ENCODE measurements at regions not wholly inside any gene's neighbourhood (a gene's known extent, or its start where the extent isn't known, plus 50 kb on each side); places are given as distances from the start of the nearest gene placed in this dataset.
"Not testable (repeated sequence)": the region's sequence is repeated elsewhere in the genome, so short reads cannot be mapped to it uniquely, and the experiment has no call there.

- DNase-seq = no peak
Measured at GRCh38 chr19:28331596-28331995, 881.4 kb downstream of the UQCRFS1 start.

DNA sequence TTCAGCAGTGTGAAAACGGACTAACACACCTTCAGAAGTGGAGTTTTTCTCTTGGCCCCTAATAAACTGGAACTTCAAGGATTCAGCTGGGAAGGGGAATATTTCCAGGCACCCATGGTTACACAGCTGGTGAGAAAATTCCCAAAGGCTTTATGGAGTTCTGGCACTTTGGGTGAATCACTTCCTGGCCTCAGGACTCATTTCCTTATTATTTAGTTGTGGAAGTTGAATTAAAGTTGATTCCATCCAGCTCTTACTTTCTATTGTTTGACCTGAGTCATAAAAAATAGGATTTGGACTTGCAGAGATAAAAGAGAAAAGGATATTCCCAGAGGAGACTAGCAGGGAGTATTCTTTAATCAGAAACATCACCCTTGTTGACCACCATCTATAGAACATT is 882.1 kb downstream of the UQCRFS1 start:
- DNase-seq = no peak

- DNase-seq = no peak
Measured at GRCh38 chr19:28329429-28329828, 883.5 kb downstream of the UQCRFS1 start.

DNA sequence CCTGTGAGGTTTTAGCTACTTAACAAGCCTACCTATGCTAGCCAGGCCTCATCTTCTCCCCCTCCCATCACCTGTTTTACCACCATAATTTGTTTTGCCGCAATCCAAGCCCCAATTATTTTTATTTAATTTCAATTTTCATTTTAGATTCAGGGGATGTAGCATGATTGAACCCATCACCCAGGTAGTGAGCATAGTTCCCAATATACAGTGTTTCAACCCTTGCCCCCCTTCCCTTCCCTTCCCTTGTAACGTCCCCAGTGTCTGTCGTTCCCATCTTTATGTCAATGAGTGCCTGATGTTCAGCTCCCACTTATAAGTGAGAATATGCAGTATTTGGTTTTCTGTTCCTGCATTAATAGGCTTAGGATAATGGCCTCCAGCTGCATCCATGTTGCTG is 885.0 kb downstream of the UQCRFS1 start:
- DNase-seq = no peak

- no peak for DNase-seq
Measured at GRCh38 chr19:28326746-28327145, 886.2 kb downstream of the UQCRFS1 start.

DNA sequence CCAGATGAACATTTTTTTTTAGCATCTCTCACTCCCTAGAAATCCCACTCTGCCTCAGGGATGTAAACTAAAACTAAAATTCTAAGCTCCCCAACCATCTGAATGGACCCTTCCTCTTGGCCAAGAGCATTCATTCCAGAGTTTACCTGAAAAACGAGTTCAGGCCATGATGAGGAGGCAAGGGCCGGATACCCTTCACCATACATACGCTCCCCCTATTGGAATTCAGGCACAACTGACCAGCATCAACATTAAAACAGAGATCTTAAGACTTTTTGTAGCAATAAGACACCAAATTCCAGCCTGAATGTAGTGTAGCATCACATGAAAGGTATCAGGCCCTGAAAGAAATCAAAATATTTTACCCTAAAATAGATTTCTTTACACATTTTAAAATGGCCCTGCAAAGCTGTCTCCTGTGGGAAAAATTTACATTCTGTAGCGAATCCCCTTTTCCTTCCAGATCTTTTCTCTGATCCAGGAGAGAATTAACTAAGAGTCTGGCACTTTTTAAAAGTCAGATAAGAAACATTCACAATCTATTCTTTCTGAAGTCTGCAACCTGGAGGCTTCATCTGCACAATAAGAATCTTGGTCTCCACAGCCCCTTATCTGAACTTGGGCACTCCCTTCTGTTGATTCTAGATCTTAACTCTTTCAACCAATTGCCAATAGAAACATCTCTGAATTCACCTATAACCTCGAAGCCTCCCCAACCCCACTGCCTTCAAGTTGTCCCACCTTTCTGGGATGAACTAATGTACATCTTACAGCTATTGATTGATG is 888.5 kb downstream of the UQCRFS1 start:
- no peak for DNase-seq

DNA sequence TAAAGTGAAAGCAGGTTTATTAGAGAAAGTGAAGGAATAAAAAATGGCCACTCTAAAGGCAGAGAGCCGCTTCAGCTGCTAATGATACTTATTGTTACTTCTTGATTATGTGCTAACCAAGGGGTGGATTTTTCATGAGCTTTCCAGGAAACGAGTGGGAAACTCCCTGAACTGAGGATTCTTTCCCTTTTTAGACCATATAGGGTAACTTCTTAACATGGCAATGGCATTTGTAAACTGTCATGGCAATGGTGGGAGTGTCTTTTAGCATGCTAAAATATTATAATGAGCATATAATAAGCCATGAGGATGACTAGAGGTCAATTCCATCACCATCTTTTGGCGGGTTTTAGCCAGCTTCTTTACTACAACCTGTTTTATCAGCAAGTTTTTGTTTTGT is 890.0 kb downstream of the UQCRFS1 start:
- no peak for DNase-seq

GRCh38 chr19:28322491-28322890 is 890.5 kb downstream of the UQCRFS1 start:
- DNase-seq = no peak

GRCh38 chr19:28319918-28320317 is 893.0 kb downstream of the UQCRFS1 start:
- no peak for DNase-seq

DNA sequence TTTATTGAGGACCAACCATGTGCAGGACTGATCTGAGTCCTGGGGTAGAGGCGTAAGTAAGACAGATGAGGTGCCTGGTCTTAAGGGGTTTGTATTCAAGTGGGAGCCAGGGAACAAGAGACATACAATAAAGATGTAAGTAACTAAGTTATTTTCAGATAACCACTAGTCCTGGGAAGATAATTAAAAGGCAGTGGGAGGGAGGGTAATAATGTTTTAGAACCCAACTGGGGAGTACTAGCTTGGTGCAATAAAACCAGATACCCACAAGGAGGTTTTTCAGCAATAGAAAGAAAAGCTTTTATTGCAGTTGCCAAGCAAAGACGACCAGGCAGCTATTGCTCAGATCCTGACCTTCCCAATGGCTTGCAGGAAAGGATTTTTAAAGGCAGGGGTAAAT is 893.7 kb downstream of the UQCRFS1 start:
- DNase-seq = no peak

GRCh38 chr19:28318469-28319179 is 894.3 kb downstream of the UQCRFS1 start:
- no peak for DNase-seq

DNA sequence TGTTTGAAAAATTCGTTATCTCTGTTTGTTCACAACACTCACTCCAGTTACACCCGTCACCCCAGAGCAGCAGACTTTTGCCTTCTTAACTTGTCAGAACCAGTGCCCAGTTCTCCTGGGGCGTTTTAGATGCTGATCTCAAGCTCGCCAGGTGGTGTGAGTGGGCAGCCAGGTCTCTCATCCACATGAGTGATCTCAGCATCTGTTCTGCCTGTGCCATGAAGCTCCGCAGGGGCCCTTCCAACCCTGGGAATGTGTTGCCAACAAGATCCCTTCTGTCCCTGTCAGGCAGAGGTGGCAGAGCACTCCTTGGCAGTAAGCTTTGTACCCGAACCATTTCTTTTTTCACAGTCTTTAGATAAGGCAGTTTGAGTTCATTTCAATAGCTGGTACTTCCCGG is 896.5 kb downstream of the UQCRFS1 start:
- no peak for DNase-seq

DNA sequence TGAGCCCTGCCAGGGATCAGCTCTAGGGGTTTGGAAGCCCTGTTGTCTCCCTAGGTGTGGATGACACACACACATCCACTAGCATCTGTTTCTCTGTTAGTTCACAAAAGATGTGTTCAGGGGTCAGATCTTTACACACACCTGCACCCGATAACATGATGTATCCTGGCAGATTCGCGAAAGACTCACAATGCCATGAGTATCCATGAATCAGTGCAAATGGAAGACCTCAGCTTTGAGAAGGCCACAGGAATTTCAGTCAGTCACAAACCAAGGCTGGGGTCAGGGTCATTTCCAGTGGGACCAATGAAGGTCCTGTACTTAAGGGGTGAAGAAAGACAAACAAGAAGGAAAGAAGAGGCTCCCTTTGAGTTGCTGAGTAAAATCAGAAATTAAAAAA is 898.2 kb downstream of the UQCRFS1 start:
- DNase-seq = no peak

GRCh38 chr19:28314287-28314686 is 898.7 kb downstream of the UQCRFS1 start:
- no peak for DNase-seq

GRCh38 chr19:28313633-28314032 is 899.3 kb downstream of the UQCRFS1 start:
- no peak for DNase-seq

- no peak for DNase-seq
Measured at GRCh38 chr19:28312269-28312668, 900.7 kb downstream of the UQCRFS1 start.

- not testable (repeated sequence) for DNase-seq
Measured at GRCh38 chr19:28310829-28311228, 902.1 kb downstream of the UQCRFS1 start.

DNA sequence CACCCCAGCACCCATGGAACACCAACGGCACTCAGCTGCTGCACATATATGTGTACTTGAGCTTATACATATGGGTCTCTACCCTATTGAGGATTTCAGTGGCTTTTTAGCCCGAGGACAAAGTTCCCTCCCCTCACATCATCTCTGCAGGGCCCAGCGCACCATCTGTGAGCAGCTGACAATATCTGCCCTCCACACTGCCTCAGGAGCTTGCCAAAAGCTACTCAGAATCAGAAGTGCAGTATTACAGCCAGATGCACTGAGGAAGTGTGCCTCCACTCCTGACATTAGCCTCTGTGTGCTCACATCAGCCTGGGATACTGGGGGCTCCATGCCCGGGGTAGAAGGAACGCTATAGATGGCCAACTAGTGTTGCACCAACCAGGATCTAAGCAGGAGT is 903.9 kb downstream of the UQCRFS1 start:
- DNase-seq = no peak

DNA sequence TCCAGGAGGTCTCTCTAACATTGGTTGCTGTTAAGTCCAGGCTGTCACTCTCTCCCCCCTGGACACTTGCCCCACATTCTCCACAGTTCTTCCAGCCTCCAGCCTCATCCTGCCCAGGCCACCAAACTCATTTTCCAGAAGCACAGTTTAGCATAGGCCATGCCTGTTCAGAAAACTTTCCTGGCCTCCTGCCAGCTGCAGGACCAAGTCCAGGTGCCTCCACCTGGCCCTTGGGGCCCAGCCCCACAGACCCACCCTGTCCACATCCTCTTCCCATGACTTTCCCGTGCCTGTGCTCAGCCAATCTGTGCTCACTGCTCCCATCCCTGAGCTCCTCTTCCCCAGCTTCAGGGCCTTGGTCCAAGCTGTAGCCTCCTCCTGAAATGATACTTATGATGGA is 905.0 kb downstream of the UQCRFS1 start:
- no peak for DNase-seq

DNA sequence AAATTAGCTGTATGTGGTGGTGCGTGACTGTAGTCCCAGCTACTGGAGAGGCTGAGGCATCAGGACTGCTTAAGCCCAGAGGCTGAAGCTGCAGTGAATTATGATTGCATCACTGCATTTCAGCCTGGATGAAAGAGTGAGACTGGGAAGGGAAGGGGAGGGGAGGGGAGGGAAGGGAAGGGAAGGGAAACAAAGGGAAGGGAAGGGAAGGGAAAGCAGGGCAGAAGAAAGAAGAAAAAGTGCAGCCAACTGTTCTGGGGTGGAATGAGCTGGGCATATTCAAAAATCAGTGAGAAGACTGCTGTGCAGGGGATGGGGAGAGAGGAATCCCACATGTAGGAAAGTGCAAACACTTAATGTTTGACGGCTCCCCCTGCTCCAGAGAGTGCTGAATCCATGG is 905.5 kb downstream of the UQCRFS1 start:
- no peak for DNase-seq

GRCh38 chr19:28305513-28305912 is 907.4 kb downstream of the UQCRFS1 start:
- no peak for DNase-seq

DNA sequence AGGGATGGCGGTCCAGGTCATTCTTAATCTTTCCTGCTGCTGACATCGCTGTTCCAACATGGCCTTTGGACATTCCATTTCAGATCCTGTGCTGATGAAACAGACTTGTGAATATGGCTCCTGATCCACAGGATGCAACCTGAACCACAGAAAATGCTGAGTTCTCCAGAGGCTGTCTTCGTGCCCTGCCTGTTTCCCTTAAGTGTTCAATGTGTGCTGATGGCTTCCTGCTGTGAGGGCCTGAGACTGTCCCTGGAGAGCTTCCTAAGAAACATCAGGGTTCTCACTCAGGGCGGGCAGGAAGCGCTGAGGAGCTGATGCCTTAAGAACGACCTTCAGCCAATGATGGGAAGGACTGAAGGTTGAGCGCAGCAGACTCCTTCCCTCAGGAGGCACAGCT is 909.4 kb downstream of the UQCRFS1 start:
- DNase-seq = no peak

DNA sequence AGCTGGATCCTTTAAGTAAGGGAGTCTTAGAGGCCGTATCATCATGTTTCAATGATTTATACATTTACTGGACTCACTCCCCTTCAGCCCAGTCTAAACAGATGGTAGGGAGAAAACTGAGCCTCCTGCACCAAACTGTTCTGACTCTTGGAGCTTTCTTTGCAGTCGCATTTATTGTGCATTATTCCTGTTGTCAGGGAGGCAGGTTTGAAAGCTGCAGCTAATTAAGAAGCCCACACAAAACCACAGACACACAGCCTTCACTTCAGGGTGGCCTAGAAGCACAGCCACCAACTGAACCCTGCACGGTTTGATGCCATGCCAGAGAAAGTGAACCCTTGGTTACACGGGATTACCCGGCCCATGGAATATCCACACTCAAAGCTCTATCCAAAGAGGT is 911.0 kb downstream of the UQCRFS1 start:
- no peak for DNase-seq

GRCh38 chr19:28301463-28301862 is 911.5 kb downstream of the UQCRFS1 start:
- no peak for DNase-seq

GRCh38 chr19:28299649-28300048 is 913.3 kb downstream of the UQCRFS1 start:
- DNase-seq = no peak
